ENCODE measurements at regions not wholly inside any gene's neighbourhood (a gene's known extent, or its start where the extent isn't known, plus 50 kb on each side); places are given as distances from the start of the nearest gene placed in this dataset.
"Not testable (repeated sequence)": the region's sequence is repeated elsewhere in the genome, so short reads cannot be mapped to it uniquely, and the experiment has no call there.

GRCh38 chr9:90167914-90168313, 474.7 kb downstream of the DIRAS2 start:
- H3K4me3 ChIP-seq (ENCODE audit: low read length): no peak overlapping the region
- no peaks in the 10 kb centered on the region for H3K4me1 Mint-ChIP-seq (ENCODE audit: low read depth)
- H3K4me3 Mint-ChIP-seq: no peak overlapping the region
- no peak for DNase-seq
- ATAC-seq (ENCODE audit: poor library complexity): no peak
- peaks cover 0 to 7% of the 10 kb centered on the region in 2 experiments for H3K9me3 ChIP-seq (ENCODE audit: control insufficient read depth in 1 of 2, insufficient read depth in 1 of 2, low read length in 2 of 2)
- peaks cover 5% of the 10 kb centered on the region for H3K9me3 Mint-ChIP-seq
- intact Hi-C loops (cut with DNase I, micrococcal nuclease): no loop called here
- H3K27me3 Mint-ChIP-seq: no peaks in the 10 kb centered on the region
- TF ChIP-seq CTCF (IDR thresholded peaks at IDR 0.05): no peak
- H3K27ac Mint-ChIP-seq: no peak overlapping the region
- H3K36me3 Mint-ChIP-seq (ENCODE audit: low read depth): no peaks in the 10 kb centered on the region
- H3K27ac ChIP-seq (ENCODE audit: low read depth in 1 of 2, low read length in 2 of 2): no peak overlapping the region
- H3K27me3 ChIP-seq (ENCODE audit: control insufficient read depth in 1 of 2, insufficient read depth in 2 of 2, low read length in 2 of 2): no peaks in the 10 kb centered on the region
- H3K36me3 ChIP-seq (ENCODE audit: insufficient read depth, low read length): no peaks in the 10 kb centered on the region
- ChIA-PET POLR2A (no interaction called here), CTCF (no interaction called here)
- peaks cover 2% of the 10 kb centered on the region for H3K4me1 ChIP-seq (ENCODE audit: insufficient read depth, low read length)

GRCh38 chr9:90169490-90169889, 473.1 kb downstream of the DIRAS2 start:
- CTCF ChIA-PET: no interaction called here
- no peak overlapping the region for H3K4me3 ChIP-seq (ENCODE audit: low read length)
- H3K27me3 Mint-ChIP-seq: no peaks in the 10 kb centered on the region
- H3K36me3 Mint-ChIP-seq (ENCODE audit: low read depth): no peaks in the 10 kb centered on the region
- intact Hi-C loops (cut with DNase I, micrococcal nuclease): no loop called here
- POLR2A ChIA-PET: no interaction called here
- H3K27me3 ChIP-seq (ENCODE audit: control insufficient read depth in 1 of 2, insufficient read depth in 2 of 2, low read length in 2 of 2): no peaks in the 10 kb centered on the region
- no peak for TF ChIP-seq CTCF (IDR thresholded peaks at IDR 0.05)
- no peaks in the 10 kb centered on the region for H3K4me1 Mint-ChIP-seq (ENCODE audit: low read depth)
- no peaks in the 10 kb centered on the region for H3K4me1 ChIP-seq (ENCODE audit: insufficient read depth, low read length)
- ATAC-seq (ENCODE audit: poor library complexity) (no peak), DNase-seq (no peak)
- no peak overlapping the region for H3K27ac Mint-ChIP-seq
- no peaks in the 10 kb centered on the region for H3K36me3 ChIP-seq (ENCODE audit: insufficient read depth, low read length)
- peaks cover 0 to 7% of the 10 kb centered on the region in 2 experiments for H3K9me3 ChIP-seq (ENCODE audit: control insufficient read depth in 1 of 2, insufficient read depth in 1 of 2, low read length in 2 of 2)
- H3K27ac ChIP-seq (ENCODE audit: low read depth in 1 of 2, low read length in 2 of 2): no peak overlapping the region
- H3K9me3 Mint-ChIP-seq: peaks cover 5% of the 10 kb centered on the region
- H3K4me3 Mint-ChIP-seq: no peak overlapping the region

- H3K27ac Mint-ChIP-seq; ATAC-seq (ENCODE audit: poor library complexity): not testable (repeated sequence)
Observed at GRCh38 chr9:90173935-90174334, 468.7 kb downstream of the DIRAS2 start.

GRCh38 chr9:90174346-90174745, 468.3 kb downstream of the DIRAS2 start:
- H3K36me3 Mint-ChIP-seq (ENCODE audit: low read depth); H3K4me1 Mint-ChIP-seq (ENCODE audit: low read depth); H3K27ac ChIP-seq (ENCODE audit: low read depth in 1 of 2, low read length in 2 of 2); POLR2A ChIA-PET; H3K27me3 ChIP-seq (ENCODE audit: control insufficient read depth in 1 of 2, insufficient read depth in 2 of 2, low read length in 2 of 2); H3K27me3 Mint-ChIP-seq; H3K27ac Mint-ChIP-seq; H3K4me3 ChIP-seq (ENCODE audit: low read length); DNase-seq; H3K36me3 ChIP-seq (ENCODE audit: insufficient read depth, low read length); intact Hi-C loops (cut with DNase I, micrococcal nuclease); ATAC-seq (ENCODE audit: poor library complexity); H3K4me3 Mint-ChIP-seq; H3K9me3 Mint-ChIP-seq; H3K9me3 ChIP-seq (ENCODE audit: control insufficient read depth in 1 of 2, insufficient read depth in 1 of 2, low read length in 2 of 2); H3K4me1 ChIP-seq (ENCODE audit: insufficient read depth, low read length): not testable (repeated sequence)
- CTCF ChIA-PET: interaction anchor here (0.6 kb wide), 1 partner anchor 1333 kb away, joined by 3 read pairs; no protein-coding TSS in a partner anchor

More at GRCh38 chr9:90173935-90174334, 468.7 kb downstream of the DIRAS2 start:
- H3K27me3 Mint-ChIP-seq; intact Hi-C loops (cut with DNase I, micrococcal nuclease); POLR2A ChIA-PET; H3K4me3 ChIP-seq (ENCODE audit: low read length); H3K36me3 Mint-ChIP-seq (ENCODE audit: low read depth); CTCF ChIA-PET; H3K4me1 ChIP-seq (ENCODE audit: insufficient read depth, low read length); H3K4me3 Mint-ChIP-seq; DNase-seq; H3K27me3 ChIP-seq (ENCODE audit: control insufficient read depth in 1 of 2, insufficient read depth in 2 of 2, low read length in 2 of 2); H3K9me3 ChIP-seq (ENCODE audit: control insufficient read depth in 1 of 2, insufficient read depth in 1 of 2, low read length in 2 of 2); H3K27ac ChIP-seq (ENCODE audit: low read depth in 1 of 2, low read length in 2 of 2); H3K36me3 ChIP-seq (ENCODE audit: insufficient read depth, low read length); H3K9me3 Mint-ChIP-seq; H3K4me1 Mint-ChIP-seq (ENCODE audit: low read depth): not testable (repeated sequence)

Measured in CD4-positive, alpha-beta T cell (primary cell).